ENCODE measurements at regions not wholly inside any gene's neighbourhood (a gene's known extent, or its start where the extent isn't known, plus 50 kb on each side); places are given as distances from the start of the nearest gene placed in this dataset.

DNA sequence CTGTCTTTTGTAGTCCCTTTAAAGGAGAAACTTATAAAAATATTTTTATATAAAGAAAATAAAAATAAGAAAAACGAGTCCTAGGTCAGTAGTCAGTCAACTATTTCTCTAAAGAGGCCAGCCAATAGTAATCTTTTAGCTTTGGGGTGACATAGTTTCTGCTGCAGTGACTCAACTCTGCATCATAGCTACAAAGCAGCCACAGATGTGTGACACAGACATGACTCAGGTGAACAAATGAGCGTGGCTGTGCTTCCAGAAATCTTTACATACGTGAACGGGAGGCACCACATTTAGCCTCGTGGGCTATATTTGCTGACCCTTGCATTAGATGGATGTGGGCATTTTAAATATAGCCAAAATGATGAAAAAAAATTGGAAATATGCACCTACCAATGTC, 1862.5 kb upstream of the TENM3 start:
- TF ChIP-seq, protein P1, sequence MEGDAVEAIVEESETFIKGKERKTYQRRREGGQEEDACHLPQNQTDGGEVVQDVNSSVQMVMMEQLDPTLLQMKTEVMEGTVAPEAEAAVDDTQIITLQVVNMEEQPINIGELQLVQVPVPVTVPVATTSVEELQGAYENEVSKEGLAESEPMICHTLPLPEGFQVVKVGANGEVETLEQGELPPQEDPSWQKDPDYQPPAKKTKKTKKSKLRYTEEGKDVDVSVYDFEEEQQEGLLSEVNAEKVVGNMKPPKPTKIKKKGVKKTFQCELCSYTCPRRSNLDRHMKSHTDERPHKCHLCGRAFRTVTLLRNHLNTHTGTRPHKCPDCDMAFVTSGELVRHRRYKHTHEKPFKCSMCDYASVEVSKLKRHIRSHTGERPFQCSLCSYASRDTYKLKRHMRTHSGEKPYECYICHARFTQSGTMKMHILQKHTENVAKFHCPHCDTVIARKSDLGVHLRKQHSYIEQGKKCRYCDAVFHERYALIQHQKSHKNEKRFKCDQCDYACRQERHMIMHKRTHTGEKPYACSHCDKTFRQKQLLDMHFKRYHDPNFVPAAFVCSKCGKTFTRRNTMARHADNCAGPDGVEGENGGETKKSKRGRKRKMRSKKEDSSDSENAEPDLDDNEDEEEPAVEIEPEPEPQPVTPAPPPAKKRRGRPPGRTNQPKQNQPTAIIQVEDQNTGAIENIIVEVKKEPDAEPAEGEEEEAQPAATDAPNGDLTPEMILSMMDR (IDR thresholded peaks at IDR 0.05; ENCODE audit: low read depth, low read length, missing control alignments): no peak
- DNase-seq (ENCODE audit: extremely low read depth, low read depth): no peak
- H3K4me3 ChIP-seq (replicated peaks; ENCODE audit: low read depth, low read length): no peak overlapping the region

DNA sequence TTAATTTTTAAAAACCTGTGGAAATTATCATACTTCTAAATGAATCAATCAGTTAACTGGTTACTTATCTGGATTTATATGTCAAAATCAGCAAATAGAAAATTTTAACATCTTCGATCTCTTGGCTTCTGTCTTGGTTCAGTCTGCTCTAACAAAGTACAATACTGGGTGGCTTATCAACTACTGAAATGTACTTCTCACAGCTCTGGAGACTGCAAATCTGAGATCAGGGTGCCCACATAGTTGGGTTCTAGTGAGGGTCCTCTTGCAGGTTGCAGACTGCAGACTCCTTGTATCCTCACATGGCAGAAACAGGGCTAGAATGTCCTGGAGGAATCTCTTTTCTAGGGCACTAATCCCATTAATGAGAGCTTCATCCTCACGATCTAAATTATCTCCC, 1851.6 kb upstream of the TENM3 start:
- H3K4me3 ChIP-seq (replicated peaks; ENCODE audit: low read depth, low read length): no peak overlapping the region
- TF ChIP-seq, protein P1 (IDR thresholded peaks at IDR 0.05; ENCODE audit: low read depth, low read length, missing control alignments): no peak
- no peak for DNase-seq (ENCODE audit: extremely low read depth, low read depth)

DNA sequence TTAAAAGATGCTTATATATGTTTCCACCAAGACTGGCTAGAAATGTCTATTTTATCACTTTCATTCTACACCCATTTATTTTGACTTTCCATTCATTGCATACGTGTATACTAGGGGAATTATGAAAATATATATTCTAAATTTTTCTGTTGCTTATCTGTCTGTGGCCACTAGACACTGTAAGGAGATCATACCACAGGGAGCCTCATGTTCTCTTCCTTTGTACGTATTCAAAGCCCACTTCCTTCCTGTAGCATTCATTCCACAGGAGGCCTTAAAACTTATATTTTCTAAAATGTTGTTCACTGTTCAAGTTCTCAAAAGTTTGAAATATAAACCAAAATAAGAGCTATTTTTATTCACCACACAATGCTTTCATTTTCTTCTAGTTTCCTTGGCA, 1848.9 kb upstream of the TENM3 start:
- no peak for DNase-seq (ENCODE audit: extremely low read depth, low read depth)
- H3K4me3 ChIP-seq (replicated peaks; ENCODE audit: low read depth, low read length): no peak overlapping the region
- TF ChIP-seq, protein P1 (IDR thresholded peaks at IDR 0.05; ENCODE audit: low read depth, low read length, missing control alignments): no peak

DNA sequence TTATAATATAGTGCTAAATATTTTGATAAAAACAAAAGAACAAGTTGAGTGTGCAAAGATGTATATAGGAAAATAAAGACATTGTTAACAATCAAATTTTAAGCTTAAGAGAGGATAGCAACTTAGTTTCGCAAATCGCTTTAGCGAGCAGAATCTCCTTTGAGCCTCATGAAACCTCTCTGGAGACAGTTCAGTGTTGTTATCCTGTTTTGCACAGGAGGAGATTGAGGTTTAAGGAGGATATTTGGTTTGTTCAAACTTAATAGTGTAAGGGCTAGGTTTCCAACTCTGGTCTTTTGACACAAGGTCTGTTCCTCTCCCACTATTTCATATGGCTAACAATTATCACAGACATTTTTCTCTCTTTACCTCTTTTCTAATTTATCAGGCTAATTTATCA, 1848.5 kb upstream of the TENM3 start:
- no peak for DNase-seq (ENCODE audit: extremely low read depth, low read depth)
- TF ChIP-seq, protein P1 (IDR thresholded peaks at IDR 0.05; ENCODE audit: low read depth, low read length, missing control alignments): no peak
- H3K4me3 ChIP-seq (replicated peaks; ENCODE audit: low read depth, low read length): no peak overlapping the region

DNA sequence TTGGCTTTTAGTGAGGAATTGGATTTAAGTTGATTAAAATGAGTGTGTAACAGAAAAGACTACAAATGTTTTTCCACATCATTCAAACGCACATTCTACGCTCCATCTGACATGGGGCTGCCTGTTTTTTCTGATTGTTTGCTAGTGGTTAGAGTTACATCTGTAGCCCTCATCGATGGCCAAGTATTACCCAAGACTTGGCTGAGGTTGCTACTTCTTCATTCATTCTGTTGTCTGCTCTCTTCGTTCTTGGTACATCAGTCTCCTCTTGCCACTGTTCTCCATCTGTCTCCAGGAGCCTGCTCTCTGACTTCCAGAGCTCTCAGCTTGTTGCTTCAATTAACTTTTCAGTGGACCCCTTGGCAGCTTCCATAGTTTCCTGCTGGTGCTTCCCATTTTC, 1844.6 kb upstream of the TENM3 start:
- TF ChIP-seq, protein P1 (IDR thresholded peaks at IDR 0.05; ENCODE audit: low read depth, low read length, missing control alignments): no peak
- DNase-seq (ENCODE audit: extremely low read depth, low read depth): no peak
- no peak overlapping the region for H3K4me3 ChIP-seq (replicated peaks; ENCODE audit: low read depth, low read length)

DNA sequence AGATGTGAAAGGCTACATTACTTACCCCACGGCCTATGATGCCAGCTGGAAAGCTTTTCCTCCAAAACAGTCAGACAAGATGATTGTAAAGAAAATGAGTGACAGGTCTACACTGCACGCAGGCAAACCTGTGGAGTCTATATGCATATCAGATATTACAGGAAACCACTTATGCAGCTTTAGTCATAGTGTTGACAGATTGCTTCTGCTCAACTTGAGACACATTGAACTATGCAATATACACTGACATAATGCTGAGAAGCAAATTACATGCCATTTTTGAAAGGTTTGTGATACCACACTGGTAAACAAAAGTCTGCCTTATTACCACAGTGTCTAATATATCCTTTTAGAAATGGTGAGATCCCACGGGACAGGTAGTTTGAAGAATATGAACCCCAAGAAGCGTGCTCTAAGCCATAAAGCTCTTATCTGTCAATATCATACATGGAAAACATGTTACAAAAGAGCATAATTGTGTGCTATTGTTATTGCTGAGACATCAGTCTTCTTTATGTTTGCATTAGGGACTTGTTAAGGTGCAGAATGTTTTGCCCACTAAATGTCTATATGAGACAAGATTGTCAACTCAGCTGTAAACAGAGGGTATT, 1835.8 kb upstream of the TENM3 start:
- TF ChIP-seq, protein P1 (IDR thresholded peaks at IDR 0.05; ENCODE audit: low read depth, low read length, missing control alignments): no peak
- no peak for DNase-seq (ENCODE audit: extremely low read depth, low read depth)
- no peak overlapping the region for H3K4me3 ChIP-seq (replicated peaks; ENCODE audit: low read depth, low read length)

Data from HFF-Myc (cell line).